GM18873 (cell line): ENCODE measurements at regions not wholly inside any gene's neighbourhood (a gene's known extent, or its start where the extent isn't known, plus 50 kb on each side); places are given as distances from the start of the nearest gene placed in this dataset.
"Not testable (repeated sequence)": the region's sequence is repeated elsewhere in the genome, so short reads cannot be mapped to it uniquely, and the experiment has no call there.

ENCODE experiments used
- ATAC-seq: cut with Tn5 transposase; IDR thresholded peaks from one replicate; pipeline ENCODE4 v1.9.1; 2021; ENCODE audit warnings: mild to moderate bottlenecking, moderate library complexity, moderate number of reproducible peaks; ENCODE audit not compliant: unreplicated experiment, low FRiP score

- ATAC-seq: not testable (repeated sequence)
Observed at GRCh38 chr2:95682889-95683517, 91.2 kb downstream of the TRIM43 start.

DNA sequence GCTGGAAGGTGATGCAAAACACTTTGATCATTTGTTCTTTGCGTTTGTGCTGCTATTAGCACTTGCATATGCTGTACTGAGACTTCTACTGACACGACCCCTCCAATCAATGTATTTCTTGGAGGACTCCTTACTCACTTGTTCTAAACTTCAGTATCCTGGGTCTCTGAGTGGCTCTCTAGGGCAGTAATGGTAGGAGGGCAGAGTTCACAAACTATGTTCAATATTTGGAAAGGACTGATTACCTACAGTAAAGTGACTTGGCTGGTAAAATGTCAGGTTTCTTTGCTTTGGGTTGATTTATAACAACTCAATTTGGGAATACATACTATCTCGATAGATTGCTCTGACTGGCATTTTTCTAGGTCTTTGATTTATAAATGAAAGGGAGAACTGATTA is 93.7 kb downstream of the TRIM43 start:
- no peak for ATAC-seq

GRCh38 chr2:95686056-95686825 is 94.4 kb downstream of the TRIM43 start:
- ATAC-seq: not testable (repeated sequence)

- not testable (repeated sequence) for ATAC-seq
Observed at GRCh38 chr2:95687852-95688251, 96.1 kb downstream of the TRIM43 start.

GRCh38 chr2:95691210-95691609 is 99.4 kb downstream of the TRIM43 start:
- not testable (repeated sequence) for ATAC-seq

- not testable (repeated sequence) for ATAC-seq
Observed at GRCh38 chr2:95693071-95693846, 101.5 kb downstream of the TRIM43 start.

GRCh38 chr2:95695613-95696012 is 103.8 kb downstream of the TRIM43 start:
- ATAC-seq: no peak

- ATAC-seq: no peak
Observed at GRCh38 chr2:95698146-95698545, 106.3 kb downstream of the TRIM43 start.

DNA sequence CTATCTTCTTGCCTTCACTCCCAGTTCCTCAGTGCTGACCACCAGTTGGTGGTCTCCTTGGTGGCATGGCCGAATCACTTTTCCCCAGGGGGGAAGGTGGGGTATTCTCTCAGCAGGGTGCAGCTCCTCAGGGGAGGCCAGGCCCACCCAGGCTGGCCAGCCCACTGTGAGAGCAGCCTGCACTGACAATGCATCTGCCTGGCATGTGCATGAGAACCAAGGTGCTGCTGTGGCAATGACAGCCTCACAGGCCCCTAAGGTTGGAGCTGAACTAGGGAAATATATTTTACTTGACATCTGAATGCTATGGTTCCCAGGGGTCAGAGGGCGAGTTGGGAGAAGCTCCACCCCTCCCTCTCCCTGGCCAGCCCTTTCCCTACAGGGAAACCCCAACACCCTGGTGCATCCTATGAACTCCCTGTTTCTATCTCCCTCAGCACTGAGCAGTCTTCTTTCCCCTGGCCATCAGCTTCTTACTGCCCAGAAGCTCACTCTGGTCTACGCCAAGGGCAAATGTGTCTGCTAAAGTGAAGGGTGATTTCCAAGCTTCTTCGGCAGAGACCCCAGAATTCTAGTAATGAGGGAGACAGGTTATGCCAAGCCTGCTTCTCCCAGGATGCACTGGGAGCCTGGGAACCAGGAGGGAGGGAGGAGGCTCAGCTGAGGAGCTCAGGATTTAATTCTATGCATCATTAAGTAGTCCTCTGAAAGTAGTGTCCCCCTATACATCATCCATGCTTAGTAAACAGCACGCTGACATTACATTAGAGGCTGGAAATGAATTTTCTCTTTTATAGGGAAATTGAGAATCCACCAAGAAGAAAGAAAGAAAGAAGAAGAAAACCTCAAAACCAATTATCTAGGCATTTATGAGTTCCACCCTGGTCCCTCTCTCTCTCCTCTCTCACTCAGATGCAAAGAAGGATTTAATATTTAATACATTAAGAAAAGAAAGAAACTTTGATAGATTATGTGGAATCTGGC is 107.7 kb downstream of the TRIM43 start:
- ATAC-seq: not testable (repeated sequence)

DNA sequence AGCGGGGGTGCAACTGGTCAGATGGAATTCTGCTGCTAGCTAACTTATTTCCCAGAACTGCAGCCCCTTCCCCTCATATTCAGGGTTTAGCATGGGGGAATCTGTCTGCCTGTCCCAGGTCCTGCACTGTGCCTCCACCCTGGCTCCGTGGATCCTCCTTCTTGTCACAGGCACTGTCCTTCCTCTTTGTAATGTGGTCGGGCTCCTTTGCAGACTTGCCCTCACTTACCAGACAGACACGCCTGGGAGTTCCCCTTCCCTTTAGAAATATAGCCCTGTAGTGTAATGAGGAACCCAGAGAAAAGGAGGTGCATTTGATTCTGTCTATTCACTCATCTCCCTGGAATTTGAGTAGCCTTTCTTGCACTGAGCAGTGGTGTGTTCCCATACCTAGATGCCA is 108.7 kb downstream of the TRIM43 start:
- no peak for ATAC-seq

- no peak for ATAC-seq
Observed at GRCh38 chr2:95702471-95702870, 110.7 kb downstream of the TRIM43 start.

GRCh38 chr2:95707161-95707560 is 115.4 kb downstream of the TRIM43 start:
- not testable (repeated sequence) for ATAC-seq

DNA sequence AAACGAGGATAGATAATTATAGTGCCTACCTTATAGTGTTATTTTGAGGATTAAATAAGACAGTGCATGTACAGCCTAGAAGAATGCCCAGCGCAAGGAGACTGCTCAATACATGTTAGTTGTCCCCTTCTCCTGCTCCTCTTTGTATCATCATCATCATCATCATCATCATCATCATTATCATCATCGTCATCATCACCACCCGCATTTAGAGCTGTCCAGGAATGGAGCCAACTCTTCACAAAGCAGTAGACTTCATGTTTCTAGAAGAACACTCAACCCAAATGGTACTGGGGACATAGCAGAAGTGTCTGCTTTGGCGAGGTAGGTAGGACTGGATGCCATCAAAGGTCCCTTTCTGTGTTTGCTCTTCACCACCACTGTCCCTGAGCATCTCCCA is 116.0 kb downstream of the TRIM43 start:
- ATAC-seq: no peak

GRCh38 chr2:95709831-95710230 is 118.0 kb downstream of the TRIM43 start:
- ATAC-seq: no peak

DNA sequence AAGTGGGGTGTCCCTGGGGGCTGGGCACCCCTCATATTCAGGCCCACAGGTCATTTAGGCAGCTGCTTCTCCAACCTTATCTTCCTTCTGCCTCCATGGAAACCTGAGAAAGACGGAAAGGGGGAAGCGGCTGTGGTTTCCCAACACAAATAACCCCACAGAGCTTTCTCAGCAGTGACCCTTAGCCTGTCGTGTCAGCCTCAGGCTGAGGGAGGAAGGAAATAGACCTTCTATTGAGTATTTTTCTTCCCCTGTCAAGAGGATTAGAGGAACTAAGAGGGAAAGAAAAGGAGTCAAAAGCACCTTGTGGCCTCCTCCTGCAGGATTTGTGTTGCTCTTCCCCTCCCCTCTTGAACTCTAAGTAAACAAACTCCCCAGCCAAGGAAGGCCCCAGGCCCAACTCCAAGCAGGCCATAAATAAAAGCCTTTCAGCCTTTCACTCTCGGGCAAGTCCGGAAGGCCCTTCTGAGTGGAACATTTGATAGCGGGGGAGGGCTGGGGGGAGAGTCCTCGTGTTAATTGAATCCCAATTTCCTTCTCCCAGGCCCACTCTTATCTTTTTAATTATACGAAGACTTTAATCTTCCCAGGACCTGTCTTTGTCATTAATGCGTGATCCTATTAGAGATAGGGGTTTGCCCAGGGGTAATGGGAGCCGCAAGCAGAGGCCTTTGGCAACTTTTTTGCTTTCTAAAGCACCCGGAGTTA is 121.8 kb downstream of the TRIM43 start:
- ATAC-seq: not testable (repeated sequence)

DNA sequence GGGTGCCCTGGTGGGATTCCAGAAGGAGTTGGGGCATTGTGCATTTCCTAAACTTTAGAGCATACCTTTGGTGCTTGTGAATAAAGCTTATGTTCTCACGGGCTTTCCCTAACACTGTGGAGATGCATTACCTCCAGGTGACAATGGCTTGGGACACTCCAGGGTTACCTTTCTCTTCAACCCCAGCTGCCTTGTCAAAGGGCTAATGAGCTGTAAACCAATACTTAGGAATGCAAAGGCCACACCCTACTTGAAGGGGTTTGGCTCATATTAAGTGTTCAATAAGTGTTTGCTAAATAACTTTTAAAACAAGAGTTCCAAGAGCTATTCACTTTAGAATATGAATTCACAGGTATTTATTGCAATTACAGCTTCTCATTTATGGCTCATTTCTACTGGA is 122.6 kb downstream of the TRIM43 start:
- ATAC-seq: not testable (repeated sequence)

- ATAC-seq: no peak
Observed at GRCh38 chr2:95719473-95720060, 127.8 kb downstream of the TRIM43 start.

DNA sequence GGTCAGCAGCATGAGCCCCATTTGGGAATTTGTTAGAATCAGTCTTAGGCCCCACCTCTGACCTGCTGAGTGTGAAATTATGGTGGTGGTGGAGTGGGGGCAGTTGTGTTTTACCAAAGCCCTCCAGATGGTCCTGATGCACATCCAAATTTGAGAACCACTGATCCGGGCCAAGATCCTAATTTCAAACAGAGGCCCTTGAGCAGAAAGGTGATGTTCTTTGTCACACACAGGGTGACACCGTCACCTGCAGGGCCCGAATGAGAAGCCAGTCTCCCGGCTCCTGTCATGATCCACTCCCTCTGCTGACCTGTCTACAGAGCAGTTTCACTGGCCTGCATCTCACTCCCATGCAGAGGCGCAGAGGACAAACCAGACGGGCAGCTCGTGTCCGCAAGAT is 129.9 kb downstream of the TRIM43 start:
- ATAC-seq: no peak

- ATAC-seq: no peak
Observed at GRCh38 chr2:95722131-95722697, 130.4 kb downstream of the TRIM43 start.
